GM18951 (cell line): ENCODE measurements at regions not wholly inside any gene's neighbourhood (a gene's known extent, or its start where the extent isn't known, plus 50 kb on each side); places are given as distances from the start of the nearest gene placed in this dataset.
"Not testable (repeated sequence)": the region's sequence is repeated elsewhere in the genome, so short reads cannot be mapped to it uniquely, and the experiment has no call there.

Experiments
- POLR2A ChIP-seq: IDR thresholded peaks from 4 replicates; pipeline ENCODE4 v1.6.1; 2011; ENCODE audit warnings: mild to moderate bottlenecking; ENCODE audit not compliant: insufficient read length, insufficient read depth; ENCODE audit errors: extremely low read depth
- in situ Hi-C: fragments of 300-500 bp; cut with MboI; formaldehyde crosslinking; loops from one replicate; pipeline ENCODE4 v1.12.0; 2022; ENCODE audit warnings: low sequenced_read_pairs, mixed read lengths, inconsistent platforms; ENCODE audit not compliant: unreplicated experiment

DNA sequence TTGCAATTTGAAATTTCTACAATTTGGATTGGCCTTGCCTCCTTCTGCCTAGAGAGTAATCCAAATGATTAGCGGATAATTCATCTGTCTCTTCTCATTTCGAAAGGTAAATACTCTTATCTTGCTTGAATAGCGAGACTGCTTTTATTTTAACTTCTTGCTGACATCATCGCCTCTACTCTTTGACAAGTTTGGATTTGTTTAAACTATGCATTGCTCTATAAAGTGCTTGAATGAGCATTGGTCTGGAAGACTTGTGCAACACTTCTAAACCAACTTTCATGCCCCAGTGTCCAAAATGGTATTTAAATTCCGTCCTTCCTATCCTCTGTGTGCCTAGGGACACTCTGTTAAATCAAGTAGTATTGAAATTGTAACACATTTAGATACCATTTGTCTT lies 384.1 kb upstream of the SLC35B3 start:
- in situ Hi-C loops, result no loop called here
- TF ChIP-seq POLR2A, result no peak

DNA sequence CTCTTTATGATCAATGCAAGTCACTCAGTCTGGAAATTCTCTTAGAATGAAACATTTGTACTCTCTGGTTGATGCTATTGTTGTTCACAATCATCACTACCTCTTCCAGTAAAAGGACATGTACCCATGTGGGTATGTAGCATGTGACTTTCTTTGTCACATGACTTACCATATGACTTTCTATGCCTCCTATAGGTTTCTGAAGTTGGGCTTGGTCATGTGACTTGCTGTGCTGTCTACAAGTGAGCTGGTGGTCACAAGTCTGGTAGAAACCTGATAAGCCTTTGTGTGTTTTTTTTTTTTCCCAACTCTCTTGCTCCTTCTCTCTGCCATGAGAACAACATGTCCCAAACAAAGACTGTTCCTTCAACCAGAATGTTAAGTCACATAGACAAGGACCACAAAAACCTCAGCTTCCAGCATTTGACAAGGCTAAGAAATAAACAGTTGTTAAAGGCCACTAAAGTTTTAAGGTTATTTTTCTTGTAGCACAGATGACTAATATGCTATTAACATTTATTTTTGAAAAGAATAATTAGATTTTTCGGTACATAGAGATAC lies 379.2 kb upstream of the SLC35B3 start:
- in situ Hi-C loops, result no loop called here
- no peak for TF ChIP-seq POLR2A

DNA sequence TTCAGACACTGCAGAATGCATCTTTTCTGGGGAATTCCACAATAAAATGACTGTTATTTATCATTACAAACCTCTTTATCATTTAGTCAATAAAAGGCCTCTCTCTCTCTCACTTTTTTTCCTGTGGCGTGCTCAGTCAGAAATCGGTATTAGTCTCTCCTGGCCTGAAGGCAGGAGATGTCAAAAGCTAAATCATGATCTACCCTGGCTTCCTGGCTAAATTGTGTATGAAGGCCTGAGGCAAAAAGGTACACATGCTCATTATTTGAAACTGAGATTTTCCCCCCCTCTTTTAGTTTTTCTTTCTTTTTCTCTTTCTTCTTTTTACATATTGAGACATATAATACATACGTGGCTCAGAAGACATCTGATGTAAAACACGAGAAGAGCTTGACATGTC lies 375.0 kb upstream of the SLC35B3 start:
- in situ Hi-C loops, result no loop called here
- no peak for TF ChIP-seq POLR2A

DNA sequence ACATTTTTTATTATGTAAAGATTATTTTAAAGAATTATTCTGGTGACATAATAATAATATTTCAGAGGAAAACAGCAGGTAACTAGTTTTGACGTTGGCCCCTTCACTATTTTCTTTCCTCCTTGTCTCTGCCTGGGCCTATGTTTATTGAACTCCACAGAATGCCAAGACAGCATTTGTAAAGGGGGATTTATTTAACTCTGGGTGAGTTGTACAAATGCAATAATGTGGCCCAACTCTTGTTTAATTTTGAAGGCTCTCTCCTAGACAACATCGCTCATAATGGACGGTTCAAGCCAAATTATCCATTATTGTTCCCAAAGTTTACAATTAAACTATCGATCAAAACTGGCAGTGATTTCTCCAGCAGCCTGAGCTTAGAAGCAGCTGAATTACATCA lies 374.3 kb upstream of the SLC35B3 start:
- no peak for TF ChIP-seq POLR2A

DNA sequence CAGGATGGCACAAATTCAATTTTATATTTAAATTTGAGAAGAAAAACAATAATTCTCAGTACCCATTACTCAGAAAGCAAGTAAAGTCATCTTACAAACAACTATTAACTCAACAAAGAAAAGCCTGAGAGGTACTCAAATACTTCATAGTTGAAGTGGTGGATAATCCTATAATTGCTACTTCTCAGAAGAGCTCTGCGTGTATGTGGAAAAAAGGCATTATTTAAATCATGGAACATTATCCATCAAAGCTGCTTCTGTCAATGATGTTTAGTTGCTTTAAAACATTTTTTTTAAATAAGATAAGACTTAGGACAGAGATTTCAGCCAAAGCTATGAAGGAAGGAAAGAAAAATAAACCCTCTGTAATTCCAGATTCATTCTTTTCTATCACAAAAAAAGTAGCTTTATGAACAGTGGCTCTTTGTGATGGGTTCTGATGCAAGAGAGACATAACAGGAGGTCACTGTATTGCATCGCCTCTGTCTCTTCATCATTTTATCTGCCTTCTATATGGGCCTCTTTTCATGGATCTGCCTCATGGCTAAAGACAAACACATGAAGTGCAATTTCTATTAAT lies 367.9 kb upstream of the SLC35B3 start:
- in situ Hi-C loops, result no loop called here
- TF ChIP-seq POLR2A, result no peak

More for the DNA sequence above, 374.3 kb upstream of the SLC35B3 start:
- in situ Hi-C loops, result no loop called here

DNA sequence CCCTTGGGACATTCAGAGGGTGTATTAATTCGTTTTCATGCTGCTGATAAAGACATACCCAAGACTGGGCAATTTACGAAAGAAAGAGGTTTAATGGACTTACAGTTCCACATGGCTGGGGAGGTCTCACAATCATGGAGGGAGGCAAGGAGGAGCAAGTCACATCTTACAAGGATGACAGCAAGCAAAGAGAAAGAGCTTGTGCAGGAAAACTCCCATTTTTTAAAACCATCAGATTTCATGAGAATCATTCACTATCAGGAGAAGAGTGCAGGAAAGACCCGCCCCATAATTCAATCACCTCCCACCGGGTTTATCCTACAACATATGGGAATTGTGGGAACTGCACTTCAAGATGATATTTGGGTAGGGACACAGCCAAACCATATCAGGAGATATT lies 367.1 kb upstream of the SLC35B3 start:
- in situ Hi-C loops, result not testable (repeated sequence)

DNA sequence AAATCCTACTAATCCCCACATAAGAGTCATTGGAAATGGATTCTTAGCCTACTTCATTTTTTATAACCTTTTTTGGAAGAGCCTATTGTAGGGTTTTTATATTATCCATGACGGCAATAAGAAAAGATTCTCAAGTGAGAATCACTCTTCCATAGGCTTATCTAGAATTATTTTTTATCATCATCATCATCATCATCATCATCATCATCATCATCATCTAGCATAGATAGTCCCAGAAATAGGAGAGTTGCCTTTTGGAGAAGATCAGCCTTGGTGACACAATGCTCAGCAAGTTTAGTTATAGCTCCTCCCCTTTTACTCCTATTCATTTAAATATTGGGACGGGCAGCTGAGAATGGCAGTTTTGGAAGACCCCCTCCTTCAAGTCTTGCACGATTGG lies 359.1 kb upstream of the SLC35B3 start:
- in situ Hi-C loops, result no loop called here
- no peak for TF ChIP-seq POLR2A

DNA sequence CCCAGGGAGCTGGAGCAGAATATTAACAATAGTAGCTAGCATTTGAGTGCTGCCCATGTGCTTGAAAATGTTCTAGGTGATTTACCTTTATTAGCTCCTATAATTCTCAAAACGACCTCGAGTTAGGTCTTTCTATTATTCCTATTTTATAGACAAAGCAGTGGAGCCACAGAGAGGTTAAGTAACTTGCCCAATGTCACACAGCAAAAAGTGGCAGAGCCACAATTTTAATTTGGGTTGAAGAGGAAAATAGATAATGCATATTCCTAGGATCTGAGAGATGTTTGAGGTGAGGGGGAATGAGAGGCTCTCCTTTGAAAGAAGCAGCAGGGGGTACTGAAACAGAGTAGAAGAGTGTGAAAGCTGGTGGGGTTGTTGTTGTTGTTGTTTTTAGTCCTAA lies 354.5 kb upstream of the SLC35B3 start:
- in situ Hi-C loops, result no loop called here

DNA sequence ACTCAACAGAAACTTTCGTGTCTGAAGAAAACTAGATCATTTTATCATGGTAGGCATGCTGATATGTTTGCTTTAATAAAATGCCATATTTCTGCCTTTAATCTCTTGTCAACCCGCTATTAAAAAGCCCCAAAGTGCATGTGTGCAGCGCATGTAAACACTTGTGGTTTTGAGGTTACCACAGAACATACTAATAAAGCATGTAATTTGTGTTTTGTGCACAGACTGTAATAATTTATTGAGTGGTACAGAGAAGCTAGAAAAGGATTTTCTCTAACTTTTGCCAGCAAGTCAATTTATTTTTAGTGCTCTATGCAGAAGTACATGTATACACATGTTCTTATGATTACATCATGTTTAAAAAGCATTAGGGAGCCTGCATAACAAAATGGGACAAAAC lies 349.9 kb upstream of the SLC35B3 start:
- in situ Hi-C loops, result no loop called here
- no peak for TF ChIP-seq POLR2A

More for the DNA sequence above, 354.5 kb upstream of the SLC35B3 start:
- no peak for TF ChIP-seq POLR2A

DNA sequence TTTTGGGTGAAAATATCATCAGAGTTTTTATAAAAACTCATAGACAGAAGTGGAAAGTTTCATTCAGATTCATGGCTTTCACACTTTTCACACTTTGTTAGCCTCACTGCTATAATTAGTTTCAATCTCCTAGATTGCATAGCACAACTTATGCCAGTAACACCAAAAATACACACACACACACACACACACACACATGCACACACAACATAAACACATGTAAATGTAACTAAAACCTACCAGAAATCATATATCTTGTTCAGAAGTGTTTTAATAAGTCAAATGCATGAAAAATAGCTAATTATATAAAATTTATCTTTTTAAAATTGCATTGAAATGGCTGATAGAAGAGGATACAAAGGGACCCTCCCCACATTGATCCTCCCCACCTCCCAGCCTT lies 347.8 kb upstream of the SLC35B3 start:
- in situ Hi-C loops, result no loop called here
- no peak for TF ChIP-seq POLR2A

DNA sequence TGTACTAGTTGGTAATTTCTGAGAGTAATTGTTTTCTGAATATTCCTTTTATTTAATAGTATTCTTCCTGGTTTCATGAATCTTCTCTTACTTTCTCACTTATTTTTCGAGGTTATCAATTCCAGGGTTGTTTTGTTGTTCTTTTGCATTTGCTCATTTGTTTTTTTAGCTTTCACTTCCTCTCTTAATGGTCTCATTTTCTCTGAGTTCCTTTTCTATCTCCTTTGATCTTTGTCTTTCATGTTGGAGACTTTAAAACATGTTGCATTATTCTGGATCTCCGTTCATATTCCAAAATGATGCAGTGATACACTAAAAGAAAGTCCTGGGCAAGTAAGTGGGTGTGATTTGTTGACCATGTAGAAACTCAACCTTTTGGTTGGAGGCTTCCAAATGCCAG lies 345.3 kb upstream of the SLC35B3 start:
- TF ChIP-seq POLR2A, result no peak
- in situ Hi-C loops, result no loop called here

DNA sequence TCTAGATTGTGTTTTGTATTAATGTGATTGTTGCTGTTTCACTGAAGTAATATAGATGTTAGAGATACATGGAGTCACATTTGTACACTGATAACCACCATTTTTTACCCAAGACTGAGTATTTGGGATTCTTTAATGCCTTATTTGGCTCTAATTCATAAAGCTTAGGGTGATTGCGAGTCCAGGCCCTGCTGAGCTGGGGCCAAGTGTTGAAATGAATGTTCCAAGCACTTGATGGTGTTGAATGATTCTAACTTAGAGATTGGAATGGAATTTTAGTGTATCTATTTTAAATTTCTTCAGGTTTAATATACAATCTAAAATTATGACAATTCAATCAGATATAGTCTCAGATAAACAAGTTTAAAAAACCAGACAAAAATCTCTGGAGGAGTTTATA lies 329.4 kb upstream of the SLC35B3 start:
- TF ChIP-seq POLR2A, result no peak
- in situ Hi-C loops, result no loop called here

DNA sequence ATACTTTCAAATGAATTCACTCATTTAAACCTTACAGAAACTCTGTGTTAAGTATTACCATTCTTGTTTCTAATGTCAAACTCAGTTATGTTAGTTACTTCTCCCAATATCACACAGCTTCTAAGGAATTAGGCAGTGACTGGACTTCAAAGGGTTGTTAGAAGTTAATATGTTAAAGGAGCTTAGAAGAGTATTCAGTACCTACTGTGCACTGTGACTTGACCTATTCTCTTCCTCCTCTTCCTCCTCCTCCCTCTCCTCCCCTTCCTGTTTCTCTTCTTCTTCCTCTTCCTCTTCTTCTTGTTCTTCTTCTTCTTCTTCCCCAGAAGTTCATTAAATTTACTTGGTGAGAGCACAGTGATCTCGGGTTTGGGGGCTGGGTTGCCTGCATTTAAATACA lies 325.6 kb upstream of the SLC35B3 start:
- in situ Hi-C loops, result no loop called here

DNA sequence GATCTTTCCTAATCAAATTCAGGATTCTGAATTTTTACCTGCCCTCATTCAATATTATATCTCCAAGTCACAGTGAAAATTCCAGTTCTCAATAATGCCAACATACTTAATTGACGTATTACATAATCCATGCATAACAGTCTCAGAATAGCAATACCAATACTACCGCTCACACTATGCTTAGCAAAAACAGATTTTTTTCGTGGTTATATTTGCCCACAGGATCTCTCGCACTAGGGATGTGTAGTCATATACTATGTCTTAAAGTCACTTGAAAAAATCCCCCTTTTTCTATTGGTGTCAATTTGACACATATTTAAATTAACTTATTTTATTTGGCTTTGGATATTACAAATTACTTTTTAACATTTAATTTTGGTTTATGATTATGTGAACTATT lies 323.1 kb upstream of the SLC35B3 start:
- in situ Hi-C loops, result no loop called here
- TF ChIP-seq POLR2A, result no peak

More for the DNA sequence above, 325.6 kb upstream of the SLC35B3 start:
- no peak for TF ChIP-seq POLR2A

DNA sequence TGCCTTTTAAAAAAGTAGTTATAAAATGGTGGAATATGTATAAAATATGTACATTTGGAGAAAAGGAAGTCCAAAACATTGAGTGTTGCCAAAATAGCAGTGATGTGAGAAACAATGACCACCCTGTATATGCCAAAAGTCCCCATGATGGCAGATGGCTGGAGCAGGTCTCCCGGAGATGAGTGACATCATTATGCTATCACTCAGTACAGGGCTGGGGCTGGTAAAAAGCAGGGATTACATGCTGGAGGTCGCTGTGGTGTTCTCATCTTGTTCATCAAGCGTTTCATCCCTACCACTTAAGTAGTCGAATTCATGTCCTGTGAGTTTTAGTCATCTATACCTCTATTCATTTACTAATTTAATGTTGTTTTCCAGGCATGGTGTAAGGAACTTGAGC lies 315.3 kb upstream of the SLC35B3 start:
- TF ChIP-seq POLR2A, result no peak
- in situ Hi-C loops, result no loop called here
